ENCODE measurements at regions not wholly inside any gene's neighbourhood (a gene's known extent, or its start where the extent isn't known, plus 50 kb on each side); places are given as distances from the start of the nearest gene placed in this dataset.

GRCh38 chr12:127550271-127550670, 716.7 kb upstream of the TMEM132C start:
- TF ChIP-seq CTCF (IDR thresholded peaks at IDR 0.05; ENCODE audit: insufficient read depth, low read length, poor library complexity, severe bottlenecking) = no peak
- TF ChIP-seq EZH2phosphoT487 (conservative IDR thresholded peaks at IDR 0.05; ENCODE audit: low read length) = no peak
